HEK293 (cell line): ENCODE measurements at regions not wholly inside any gene's neighbourhood (a gene's known extent, or its start where the extent isn't known, plus 50 kb on each side); places are given as distances from the start of the nearest gene placed in this dataset.

ENCODE experiments used
- CTCF ChIA-PET: fragments of 350-600 bp; formaldehyde crosslinking; extraction: SDS; loops from one replicate; lab custom pipeline; 2021; ENCODE audit warnings: antibody characterized with exemption; lab: Yijun Ruan, JAX
- POLR2A ChIA-PET: fragments of 300-600 bp; formaldehyde crosslinking; extraction: SDS; loops from one replicate; lab custom pipeline; 2020; ENCODE audit warnings: antibody characterized with exemption, inconsistent platforms; lab: Yijun Ruan, JAX
- H3K27ac ChIP-seq: fragments of 200-500 bp; sonication (Bioruptor generic); 2 replicates; pipeline ENCODE4 v1.5.1; 2014; ENCODE audit warnings: low read depth, low read length, control low read depth, inconsistent platforms; ENCODE audit errors: extremely low read depth
- H3K36me3 ChIP-seq, 2 experiments: fragments of 200-500 bp in 1 of 2; sonication (Bioruptor generic) in 1 of 2; 1 replicate in 1 of 2; 2 replicates in 1 of 2; pipeline ENCODE4 v1.5.1; 2014 to 2017; ENCODE audit warnings: inconsistent platforms in 2 of 2, low read length in 2 of 2; ENCODE audit not compliant: control insufficient read depth in 2 of 2, insufficient read depth in 1 of 2
- H3K4me1 ChIP-seq: fragments of 200-500 bp; sonication (Bioruptor generic); 2 replicates; pipeline ENCODE4 v1.5.1; 2014; ENCODE audit warnings: mild to moderate bottlenecking, low read length, inconsistent platforms; ENCODE audit not compliant: control insufficient read depth, insufficient read depth
- H3K4me3 ChIP-seq: 2 replicates; pipeline ENCODE4 v1.5.1; 2011; ENCODE audit warnings: low read depth, mild to moderate bottlenecking, control low read depth, low read length, moderate library complexity
- H3K9me3 ChIP-seq: fragments of 200-500 bp; sonication (Bioruptor generic); 2 replicates; pipeline ENCODE4 v1.5.1; 2014; ENCODE audit warnings: low read depth, low read length, inconsistent platforms; ENCODE audit not compliant: control insufficient read depth, insufficient read depth
- FEZF1 ChIP-seq: fragments of 450-650 bp; formaldehyde crosslinking; IDR thresholded peaks from 2 replicates; pipeline ENCODE4 v1.5.1; 2016; ENCODE audit warnings: missing biosample characterization, missing genetic modification characterization
- GLIS1 ChIP-seq: fragments of 450-650 bp; formaldehyde crosslinking; IDR thresholded peaks from 2 replicates; pipeline ENCODE4 v1.5.1; 2016; ENCODE audit warnings: missing biosample characterization, missing genetic modification characterization
- GLIS2 ChIP-seq: fragments of 450-650 bp; formaldehyde crosslinking; IDR thresholded peaks from 2 replicates; pipeline ENCODE4 v1.5.1; 2016; ENCODE audit warnings: missing biosample characterization, missing genetic modification characterization
- SETDB1 ChIP-seq: IDR thresholded peaks from one replicate; pipeline ENCODE4 v1.6.1; 2017; ENCODE audit warnings: mild to moderate bottlenecking, low read length, moderate library complexity, mixed read lengths; ENCODE audit not compliant: insufficient read length
- ZBTB20 ChIP-seq: fragments of 450-650 bp; formaldehyde crosslinking; IDR thresholded peaks from 2 replicates; pipeline ENCODE4 v1.5.1; 2016; ENCODE audit warnings: missing biosample characterization, missing genetic modification characterization
- ZBTB48 ChIP-seq: fragments of 450-650 bp; formaldehyde crosslinking; IDR thresholded peaks from 2 replicates; pipeline ENCODE4 v1.5.1; 2016; ENCODE audit warnings: missing biosample characterization, missing genetic modification characterization
- ZNF140 ChIP-seq: fragments of 450-650 bp; formaldehyde crosslinking; IDR thresholded peaks from 2 replicates; pipeline ENCODE4 v1.5.1; 2016; ENCODE audit warnings: missing biosample characterization, missing genetic modification characterization
- ZNF248 ChIP-seq: fragments of 450-650 bp; formaldehyde crosslinking; IDR thresholded peaks from 2 replicates; pipeline ENCODE4 v1.5.1; 2017; ENCODE audit warnings: missing biosample characterization, missing genetic modification characterization
- ZNF521 ChIP-seq: fragments of 450-650 bp; formaldehyde crosslinking; IDR thresholded peaks from 2 replicates; pipeline ENCODE4 v1.5.1; 2017; ENCODE audit warnings: missing biosample characterization, mild to moderate bottlenecking, missing genetic modification characterization
- ZNF558 ChIP-seq: fragments of 450-650 bp; formaldehyde crosslinking; IDR thresholded peaks from 2 replicates; pipeline ENCODE4 v1.5.1; 2016; ENCODE audit warnings: missing biosample characterization, missing genetic modification characterization
- ZNF626 ChIP-seq: fragments of 450-650 bp; sonication (Bioruptor Pico); formaldehyde crosslinking; IDR thresholded peaks from 2 replicates; pipeline ENCODE4 v1.5.1; 2018; ENCODE audit warnings: missing biosample characterization, missing genetic modification characterization, inconsistent platforms
- ZNF658 ChIP-seq: fragments of 450-650 bp; formaldehyde crosslinking; IDR thresholded peaks from 2 replicates; pipeline ENCODE4; 2016; ENCODE audit warnings: missing biosample characterization, missing genetic modification characterization
- TF ChIP-seq, protein P1 (sequence below): fragments of 450-650 bp; formaldehyde crosslinking; IDR thresholded peaks from 2 replicates; pipeline ENCODE4 v1.5.0; 2017; ENCODE audit warnings: missing biosample characterization, missing genetic modification characterization, borderline replicate concordance
- TF ChIP-seq, protein P2 (sequence below): fragments of 450-650 bp; formaldehyde crosslinking; optimal IDR thresholded peaks from 2 replicates; pipeline ENCODE3; 2016; ENCODE audit warnings: missing biosample characterization, mild to moderate bottlenecking, missing genetic modification characterization
- TF ChIP-seq, protein P3 (sequence below): fragments of 450-650 bp; IDR thresholded peaks from 2 replicates; pipeline ENCODE4 v1.5.1; 2018; ENCODE audit warnings: missing biosample characterization, missing genetic modification characterization
- TF ChIP-seq, protein P4 (sequence below): fragments of 450-650 bp; formaldehyde crosslinking; IDR thresholded peaks from 2 replicates; pipeline ENCODE4 v1.5.1; 2016; ENCODE audit warnings: missing biosample characterization, missing genetic modification characterization
- TF ChIP-seq, protein P5 (sequence below): fragments of 450-650 bp; formaldehyde crosslinking; IDR thresholded peaks from 2 replicates; pipeline ENCODE4 v1.5.1; 2016; ENCODE audit warnings: missing biosample characterization, missing genetic modification characterization

DNA sequence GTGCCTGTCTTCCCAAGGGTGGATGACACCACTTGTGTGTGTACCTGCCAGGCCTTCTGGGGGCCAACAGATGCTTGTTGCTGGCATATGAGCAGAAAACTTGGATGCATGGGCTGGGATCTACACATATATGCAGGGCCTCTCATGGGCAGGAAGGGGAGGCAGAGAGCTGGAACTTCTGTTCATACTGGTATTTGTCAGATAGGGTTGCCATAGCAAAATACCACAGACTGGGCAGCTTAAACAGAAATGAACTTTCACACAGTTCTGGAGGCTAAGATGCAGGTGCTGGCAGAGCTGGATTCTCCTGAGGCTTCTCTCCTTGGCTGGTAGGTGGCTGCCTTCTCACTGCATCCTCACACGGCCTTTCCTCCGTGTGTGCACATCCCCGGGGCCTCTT is 121.8 kb downstream of the SUDS3 start (continued):
- TF ChIP-seq, protein P1, sequence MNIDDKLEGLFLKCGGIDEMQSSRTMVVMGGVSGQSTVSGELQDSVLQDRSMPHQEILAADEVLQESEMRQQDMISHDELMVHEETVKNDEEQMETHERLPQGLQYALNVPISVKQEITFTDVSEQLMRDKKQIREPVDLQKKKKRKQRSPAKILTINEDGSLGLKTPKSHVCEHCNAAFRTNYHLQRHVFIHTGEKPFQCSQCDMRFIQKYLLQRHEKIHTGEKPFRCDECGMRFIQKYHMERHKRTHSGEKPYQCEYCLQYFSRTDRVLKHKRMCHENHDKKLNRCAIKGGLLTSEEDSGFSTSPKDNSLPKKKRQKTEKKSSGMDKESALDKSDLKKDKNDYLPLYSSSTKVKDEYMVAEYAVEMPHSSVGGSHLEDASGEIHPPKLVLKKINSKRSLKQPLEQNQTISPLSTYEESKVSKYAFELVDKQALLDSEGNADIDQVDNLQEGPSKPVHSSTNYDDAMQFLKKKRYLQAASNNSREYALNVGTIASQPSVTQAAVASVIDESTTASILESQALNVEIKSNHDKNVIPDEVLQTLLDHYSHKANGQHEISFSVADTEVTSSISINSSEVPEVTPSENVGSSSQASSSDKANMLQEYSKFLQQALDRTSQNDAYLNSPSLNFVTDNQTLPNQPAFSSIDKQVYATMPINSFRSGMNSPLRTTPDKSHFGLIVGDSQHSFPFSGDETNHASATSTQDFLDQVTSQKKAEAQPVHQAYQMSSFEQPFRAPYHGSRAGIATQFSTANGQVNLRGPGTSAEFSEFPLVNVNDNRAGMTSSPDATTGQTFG (tag by site-specific recombination): no peak
- TF ChIP-seq, protein P2, sequence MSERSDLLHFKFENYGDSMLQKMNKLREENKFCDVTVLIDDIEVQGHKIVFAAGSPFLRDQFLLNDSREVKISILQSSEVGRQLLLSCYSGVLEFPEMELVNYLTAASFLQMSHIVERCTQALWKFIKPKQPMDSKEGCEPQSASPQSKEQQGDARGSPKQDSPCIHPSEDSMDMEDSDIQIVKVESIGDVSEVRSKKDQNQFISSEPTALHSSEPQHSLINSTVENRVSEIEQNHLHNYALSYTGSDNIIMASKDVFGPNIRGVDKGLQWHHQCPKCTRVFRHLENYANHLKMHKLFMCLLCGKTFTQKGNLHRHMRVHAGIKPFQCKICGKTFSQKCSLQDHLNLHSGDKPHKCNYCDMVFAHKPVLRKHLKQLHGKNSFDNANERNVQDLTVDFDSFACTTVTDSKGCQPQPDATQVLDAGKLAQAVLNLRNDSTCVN: no peak
- TF ChIP-seq GLIS2 (tag by site-specific recombination): no peak

DNA sequence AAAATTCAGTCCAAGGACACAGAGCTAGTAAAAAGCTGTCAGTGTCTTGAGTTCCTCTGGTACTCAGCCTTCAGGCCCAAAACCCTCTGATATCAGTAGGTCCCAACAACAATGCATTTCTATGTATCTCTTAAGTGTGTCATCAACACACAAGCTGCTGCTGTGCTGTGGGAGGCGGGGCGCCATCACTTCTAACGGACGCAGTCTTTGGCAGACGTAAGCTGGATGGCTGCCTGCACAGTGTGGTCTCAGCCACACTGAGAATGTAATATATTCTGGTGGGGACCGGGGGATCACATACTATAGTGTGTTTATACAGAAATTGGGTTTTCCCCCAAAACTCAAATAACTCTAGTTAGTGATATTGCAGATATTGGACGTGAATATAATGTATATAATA is 123.9 kb downstream of the SUDS3 start:
- H3K36me3 ChIP-seq: no peaks in the 10 kb centered on the region
- H3K27ac ChIP-seq: no peak overlapping the region
- H3K4me3 ChIP-seq: no peak overlapping the region
- H3K4me1 ChIP-seq: no peaks in the 10 kb centered on the region
- no peaks in the 10 kb centered on the region for H3K9me3 ChIP-seq
- CTCF ChIA-PET: no interaction called here
- no peak for TF ChIP-seq ZNF521 (tag by site-specific recombination)
- TF ChIP-seq ZNF140 (tag by site-specific recombination): no peak
- no peak for TF ChIP-seq ZNF248
- TF ChIP-seq SETDB1: no peak
- no peak for TF ChIP-seq ZNF558 (tag by site-specific recombination)
- TF ChIP-seq, protein P2: no peak
- TF ChIP-seq, all 188 proteins: peak for 0
- POLR2A ChIA-PET: no interaction called here

DNA sequence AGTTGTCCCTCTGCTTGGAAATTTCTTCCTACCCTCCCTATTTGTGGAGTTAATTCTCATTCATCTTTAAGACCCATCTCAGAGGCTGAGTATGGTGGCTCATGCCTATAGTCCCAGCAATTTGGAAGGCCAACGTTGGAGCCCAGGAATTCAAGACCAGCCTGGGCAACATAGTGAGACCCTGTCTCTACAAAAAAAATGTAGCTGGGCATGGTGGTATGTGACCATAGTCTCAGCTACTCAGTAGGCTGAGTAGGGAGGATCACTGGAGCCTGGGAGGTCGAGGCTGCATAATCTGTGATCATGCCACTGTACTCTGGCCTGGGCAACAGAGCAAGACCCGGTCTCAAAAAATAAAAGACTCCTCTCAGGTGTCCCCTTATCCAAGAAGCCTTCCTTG is 125.1 kb downstream of the SUDS3 start:
- Histone ChIP-seq H3K36me3 (no peaks in the 10 kb centered on the region), H3K4me1 (no peaks in the 10 kb centered on the region), H3K9me3 (no peaks in the 10 kb centered on the region), H3K27ac (no peak overlapping the region), H3K4me3 (no peak overlapping the region)
- TF ChIP-seq GLIS1 (tag by site-specific recombination) (no peak), FEZF1 (no peak), ZBTB48 (tag by site-specific recombination) (no peak), ZNF658 (tag by site-specific recombination) (no peak), ZNF626 (tag by site-specific recombination) (no peak), ZBTB20 (tag by site-specific recombination) (no peak)
- TF ChIP-seq, protein P3, sequence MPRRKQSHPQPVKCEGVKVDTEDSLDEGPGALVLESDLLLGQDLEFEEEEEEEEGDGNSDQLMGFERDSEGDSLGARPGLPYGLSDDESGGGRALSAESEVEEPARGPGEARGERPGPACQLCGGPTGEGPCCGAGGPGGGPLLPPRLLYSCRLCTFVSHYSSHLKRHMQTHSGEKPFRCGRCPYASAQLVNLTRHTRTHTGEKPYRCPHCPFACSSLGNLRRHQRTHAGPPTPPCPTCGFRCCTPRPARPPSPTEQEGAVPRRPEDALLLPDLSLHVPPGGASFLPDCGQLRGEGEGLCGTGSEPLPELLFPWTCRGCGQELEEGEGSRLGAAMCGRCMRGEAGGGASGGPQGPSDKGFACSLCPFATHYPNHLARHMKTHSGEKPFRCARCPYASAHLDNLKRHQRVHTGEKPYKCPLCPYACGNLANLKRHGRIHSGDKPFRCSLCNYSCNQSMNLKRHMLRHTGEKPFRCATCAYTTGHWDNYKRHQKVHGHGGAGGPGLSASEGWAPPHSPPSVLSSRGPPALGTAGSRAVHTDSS: no peak
- TF ChIP-seq, protein P4, sequence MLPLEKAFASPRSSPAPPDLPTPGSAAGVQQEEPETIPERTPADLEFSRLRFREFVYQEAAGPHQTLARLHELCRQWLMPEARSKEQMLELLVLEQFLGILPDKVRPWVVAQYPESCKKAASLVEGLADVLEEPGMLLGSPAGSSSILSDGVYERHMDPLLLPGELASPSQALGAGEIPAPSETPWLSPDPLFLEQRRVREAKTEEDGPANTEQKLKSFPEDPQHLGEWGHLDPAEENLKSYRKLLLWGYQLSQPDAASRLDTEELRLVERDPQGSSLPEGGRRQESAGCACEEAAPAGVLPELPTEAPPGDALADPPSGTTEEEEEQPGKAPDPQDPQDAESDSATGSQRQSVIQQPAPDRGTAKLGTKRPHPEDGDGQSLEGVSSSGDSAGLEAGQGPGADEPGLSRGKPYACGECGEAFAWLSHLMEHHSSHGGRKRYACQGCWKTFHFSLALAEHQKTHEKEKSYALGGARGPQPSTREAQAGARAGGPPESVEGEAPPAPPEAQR (tag by site-specific recombination): no peak
- TF ChIP-seq, protein P5, sequence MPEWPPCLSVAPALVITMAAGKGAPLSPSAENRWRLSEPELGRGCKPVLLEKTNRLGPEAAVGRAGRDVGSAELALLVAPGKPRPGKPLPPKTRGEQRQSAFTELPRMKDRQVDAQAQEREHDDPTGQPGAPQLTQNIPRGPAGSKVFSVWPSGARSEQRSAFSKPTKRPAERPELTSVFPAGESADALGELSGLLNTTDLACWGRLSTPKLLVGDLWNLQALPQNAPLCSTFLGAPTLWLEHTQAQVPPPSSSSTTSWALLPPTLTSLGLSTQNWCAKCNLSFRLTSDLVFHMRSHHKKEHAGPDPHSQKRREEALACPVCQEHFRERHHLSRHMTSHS (tag by site-specific recombination): no peak
- ChIA-PET POLR2A (no interaction called here), CTCF (no interaction called here)
